ENCODE measurements at regions not wholly inside any gene's neighbourhood (a gene's known extent, or its start where the extent isn't known, plus 50 kb on each side); places are given as distances from the start of the nearest gene placed in this dataset.
"Not testable (repeated sequence)": the region's sequence is repeated elsewhere in the genome, so short reads cannot be mapped to it uniquely, and the experiment has no call there.

DNA sequence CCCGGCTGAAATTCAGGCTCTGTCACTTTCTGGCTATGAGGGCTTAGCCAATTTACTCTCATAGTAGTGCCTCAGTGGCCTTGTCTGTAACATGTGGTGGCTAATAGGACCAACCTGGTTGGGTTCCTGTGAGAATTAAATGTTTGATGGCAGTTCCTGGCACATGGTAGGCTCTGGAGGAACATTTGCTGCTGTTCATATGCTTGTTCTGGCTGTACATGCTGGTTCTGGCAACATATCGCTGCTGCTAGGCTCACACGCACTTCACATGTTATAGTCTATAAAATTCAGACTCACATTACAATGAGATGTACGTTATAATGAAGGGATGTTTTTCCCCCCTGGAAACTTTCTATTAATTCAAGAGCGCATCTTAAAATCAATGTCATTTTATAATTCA lies 417.7 kb upstream of the GYPC start:
- no peak for DNase-seq (ENCODE audit: low spot score)

GRCh38 chr2:126239320-126239955 lies 416.5 kb upstream of the GYPC start:
- DNase-seq (ENCODE audit: low spot score), result no peak

DNA sequence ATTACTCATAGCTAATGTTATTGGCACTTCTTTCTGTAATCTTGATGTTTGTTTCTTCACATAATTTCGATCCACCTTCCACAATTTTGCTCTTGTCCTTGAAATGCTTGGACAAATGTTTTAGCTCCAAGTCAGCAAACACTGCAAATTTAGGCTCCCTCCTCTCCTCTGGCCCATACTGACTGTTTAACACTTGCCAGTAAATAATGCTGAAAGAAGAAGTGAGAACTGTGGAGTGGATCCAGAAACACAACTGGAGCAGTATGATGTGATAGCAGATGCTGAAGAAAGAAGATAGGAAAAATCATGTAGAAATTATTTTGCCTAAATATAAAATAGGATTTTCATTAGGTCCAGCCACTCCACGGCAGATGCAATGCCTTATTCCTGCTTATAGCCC lies 415.0 kb upstream of the GYPC start:
- DNase-seq (ENCODE audit: low spot score), result no peak

GRCh38 chr2:126241411-126241810 lies 414.5 kb upstream of the GYPC start:
- DNase-seq (ENCODE audit: low spot score), result no peak

GRCh38 chr2:126244937-126245336 lies 411.0 kb upstream of the GYPC start:
- DNase-seq (ENCODE audit: low spot score), result no peak

DNA sequence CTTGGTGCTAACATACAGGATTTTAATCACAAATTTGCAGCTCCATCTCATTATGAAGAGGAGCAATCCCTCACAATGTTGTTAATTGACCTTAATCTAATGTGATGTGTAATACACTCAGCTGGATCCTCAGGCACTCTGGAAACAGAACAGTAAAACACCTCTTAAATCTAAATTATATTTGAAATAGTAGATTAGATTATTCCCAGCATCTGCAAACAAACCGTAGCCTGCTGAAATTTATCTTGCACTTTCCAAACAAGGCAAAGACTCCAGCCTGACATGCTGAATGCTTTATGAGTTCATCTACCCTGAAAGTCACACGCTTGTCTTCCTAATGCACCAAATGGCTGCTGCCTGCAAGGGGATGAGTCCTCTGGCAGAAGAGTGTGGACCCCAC lies 402.3 kb upstream of the GYPC start:
- no peak for DNase-seq (ENCODE audit: low spot score)

- no peak for DNase-seq (ENCODE audit: low spot score)
Observed at GRCh38 chr2:126264625-126265024, 391.3 kb upstream of the GYPC start.

DNA sequence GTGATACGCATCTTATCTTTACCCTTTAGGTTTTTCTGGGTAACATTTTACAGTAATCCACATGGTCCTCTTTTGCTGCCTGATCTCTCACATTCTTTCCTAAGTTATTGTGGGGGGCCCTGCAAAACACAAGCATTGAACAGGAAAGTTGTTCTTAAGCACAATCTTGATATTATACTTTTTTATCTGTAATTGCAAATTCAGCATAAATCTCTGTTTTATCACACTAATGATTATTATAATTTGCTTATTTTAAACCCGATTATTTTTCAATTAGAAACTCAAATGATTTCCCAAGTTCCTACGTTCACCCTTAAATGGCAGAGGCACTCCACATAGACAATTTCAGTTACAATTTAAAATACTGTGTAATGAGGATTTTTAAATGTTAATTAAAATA lies 386.0 kb upstream of the GYPC start:
- no peak for DNase-seq (ENCODE audit: low spot score)

DNA sequence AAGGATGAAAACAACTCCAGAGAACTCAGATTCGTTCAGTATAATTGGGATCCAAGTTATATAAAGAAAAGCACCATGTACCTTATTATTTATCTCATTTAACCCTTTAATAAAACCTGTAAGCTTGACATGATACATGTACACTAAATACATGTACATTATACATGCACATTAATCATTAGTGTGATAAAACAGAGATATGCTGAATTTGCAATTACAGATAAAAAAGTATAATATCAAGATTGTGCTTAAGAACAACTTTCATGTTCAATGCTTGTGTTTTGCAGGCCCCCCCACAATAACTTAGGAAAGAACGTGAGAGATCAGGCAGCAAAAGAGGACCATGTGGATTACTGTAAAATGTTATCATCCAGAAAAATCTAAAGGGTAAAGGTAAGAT lies 385.4 kb upstream of the GYPC start:
- DNase-seq (ENCODE audit: low spot score), result no peak

GRCh38 chr2:126272401-126272800 lies 383.6 kb upstream of the GYPC start:
- DNase-seq (ENCODE audit: low spot score), result no peak

DNA sequence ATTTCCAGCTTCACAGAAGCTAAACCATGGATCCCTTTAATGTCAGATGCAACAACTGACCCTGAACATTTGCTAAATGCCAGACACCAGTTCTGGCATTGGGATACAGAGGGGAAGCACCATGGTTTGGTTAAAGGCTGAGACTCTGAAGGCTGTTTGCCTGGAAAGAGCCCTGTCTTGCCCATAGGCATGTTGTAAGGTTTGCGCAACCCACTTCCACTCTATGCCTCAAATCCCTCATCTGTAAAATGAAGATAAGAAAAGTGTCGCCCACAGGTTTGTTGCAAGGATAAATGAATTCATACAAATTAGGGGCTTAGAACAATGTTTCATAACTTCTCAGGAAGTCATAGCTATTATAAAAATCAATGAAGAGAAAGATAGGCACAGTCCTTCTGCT lies 380.9 kb upstream of the GYPC start:
- DNase-seq (ENCODE audit: low spot score), result no peak

- DNase-seq (ENCODE audit: low spot score), result not testable (repeated sequence)
Observed at GRCh38 chr2:126276268-126276667, 379.7 kb upstream of the GYPC start.

DNA sequence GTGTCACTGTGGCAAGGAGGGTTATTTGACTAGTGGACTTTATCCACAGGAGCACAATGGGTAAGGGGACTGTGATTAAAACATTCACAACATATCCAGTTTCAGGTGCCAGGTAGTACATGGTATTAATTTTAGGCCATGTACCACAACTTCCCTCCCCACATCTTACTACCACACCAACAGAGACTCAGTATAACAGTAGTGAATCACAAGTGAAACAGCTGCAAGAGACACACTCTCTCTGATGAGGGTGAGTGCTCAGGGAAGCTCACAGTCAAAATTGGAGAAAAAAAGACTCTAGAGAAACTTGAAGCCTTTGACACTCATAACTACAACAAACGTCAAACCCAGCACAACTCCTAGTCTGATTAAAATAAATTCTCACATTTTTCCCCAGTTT lies 367.6 kb upstream of the GYPC start:
- no peak for DNase-seq (ENCODE audit: low spot score)

- not testable (repeated sequence) for DNase-seq (ENCODE audit: low spot score)
Observed at GRCh38 chr2:126293962-126294361, 362.0 kb upstream of the GYPC start.

DNA sequence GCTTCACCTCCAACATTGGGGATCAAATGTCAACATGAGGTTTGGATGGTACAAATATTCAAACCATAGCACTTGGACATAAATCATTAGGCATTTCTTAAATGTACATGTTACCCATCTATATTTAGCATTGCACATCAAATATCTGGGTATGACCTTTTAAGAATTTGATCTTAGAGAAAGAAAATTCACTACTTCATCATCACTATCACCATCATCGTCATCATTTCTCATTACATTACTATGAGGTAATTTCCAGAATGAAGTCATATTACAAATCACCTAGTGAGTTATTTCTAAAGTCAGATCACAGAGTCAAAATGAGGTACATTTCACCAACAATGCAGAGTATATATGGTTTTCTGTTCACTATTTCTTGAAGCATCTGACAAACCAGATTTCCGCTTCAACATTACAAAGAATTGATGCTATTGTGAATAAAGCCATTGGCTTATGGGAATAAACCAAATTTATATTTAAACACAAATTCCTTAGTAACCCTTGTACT lies 356.4 kb upstream of the GYPC start:
- DNase-seq (ENCODE audit: low spot score), result no peak

GRCh38 chr2:126300348-126300747 lies 355.6 kb upstream of the GYPC start:
- no peak for DNase-seq (ENCODE audit: low spot score)

DNA sequence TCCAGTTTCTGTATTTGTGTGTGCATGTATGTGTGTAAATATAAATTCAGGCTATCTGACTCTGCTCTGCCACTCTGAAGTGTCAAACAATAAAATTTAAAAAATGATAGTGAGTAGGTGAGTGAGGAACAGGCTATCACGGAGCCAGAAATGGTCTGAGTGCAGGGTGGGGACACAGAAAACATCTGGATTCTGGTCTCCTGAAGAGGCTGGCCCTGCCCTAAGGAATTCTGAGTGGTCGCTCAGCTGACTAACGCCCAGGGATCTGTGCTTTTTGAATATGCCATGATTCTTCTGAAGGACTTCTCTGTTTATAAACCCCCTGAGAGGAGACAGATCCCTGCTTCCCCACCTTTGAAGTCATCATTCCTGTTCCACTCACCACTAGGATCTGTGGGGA lies 353.9 kb upstream of the GYPC start:
- no peak for DNase-seq (ENCODE audit: low spot score)

DNA sequence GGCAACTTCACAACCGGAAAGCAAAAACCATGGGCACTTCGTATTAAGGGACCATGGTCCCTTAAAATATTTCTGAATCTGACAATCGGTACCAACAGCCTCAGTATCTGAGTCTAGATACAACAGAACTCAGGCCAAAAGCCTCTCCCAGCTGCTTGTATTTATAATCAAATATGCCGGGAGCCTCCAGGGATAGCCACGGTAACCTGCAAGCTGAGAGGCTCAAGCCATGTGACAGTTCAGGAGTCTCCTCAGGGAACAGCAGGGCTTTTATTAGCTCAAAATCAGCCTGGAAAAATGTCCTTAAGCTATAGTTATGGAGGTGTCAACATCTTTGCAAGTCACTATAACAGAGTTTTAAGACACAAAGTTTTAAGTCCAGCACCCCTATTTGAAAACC lies 352.8 kb upstream of the GYPC start:
- no peak for DNase-seq (ENCODE audit: low spot score)

DNA sequence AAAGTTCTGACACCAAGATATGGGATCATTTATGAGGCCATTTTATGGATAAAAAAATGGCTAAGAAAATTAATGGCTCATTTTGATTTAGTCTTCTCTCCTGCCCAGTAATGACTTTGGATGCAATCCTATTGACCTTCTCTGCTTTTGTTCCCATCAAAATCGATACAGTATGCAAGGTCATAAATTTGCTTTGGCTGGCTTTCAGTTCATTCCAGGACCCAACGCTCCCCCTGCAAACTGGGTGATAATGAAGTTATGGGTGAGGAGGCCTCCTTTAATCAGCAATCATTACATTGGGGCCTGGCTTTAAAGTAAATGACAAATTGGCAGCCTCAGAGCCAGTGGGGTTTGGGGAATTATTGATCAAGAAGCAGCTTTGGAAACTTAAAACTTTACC lies 351.8 kb upstream of the GYPC start:
- DNase-seq (ENCODE audit: low spot score), result no peak

DNA sequence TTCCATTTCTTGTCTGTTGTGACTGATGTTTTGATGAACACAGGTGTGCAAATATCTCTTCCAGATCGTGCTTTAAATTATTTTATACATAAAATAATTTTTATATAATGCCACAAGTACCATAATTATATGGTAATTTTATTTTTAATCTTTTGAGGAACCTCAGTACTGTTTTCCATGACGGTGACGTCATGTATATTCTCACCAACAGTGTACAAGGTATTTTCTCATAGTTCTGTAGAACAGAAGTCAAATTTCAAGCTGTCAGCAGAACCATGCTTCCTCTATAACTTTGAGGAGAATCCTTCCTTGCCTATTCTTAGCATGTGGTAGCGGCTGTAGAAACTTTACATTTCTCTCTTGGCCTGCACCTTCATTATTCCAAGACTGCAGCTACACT lies 349.4 kb upstream of the GYPC start:
- no peak for DNase-seq (ENCODE audit: low spot score)

- no peak for DNase-seq (ENCODE audit: low spot score)
Observed at GRCh38 chr2:126307740-126308139, 348.2 kb upstream of the GYPC start.

DNA sequence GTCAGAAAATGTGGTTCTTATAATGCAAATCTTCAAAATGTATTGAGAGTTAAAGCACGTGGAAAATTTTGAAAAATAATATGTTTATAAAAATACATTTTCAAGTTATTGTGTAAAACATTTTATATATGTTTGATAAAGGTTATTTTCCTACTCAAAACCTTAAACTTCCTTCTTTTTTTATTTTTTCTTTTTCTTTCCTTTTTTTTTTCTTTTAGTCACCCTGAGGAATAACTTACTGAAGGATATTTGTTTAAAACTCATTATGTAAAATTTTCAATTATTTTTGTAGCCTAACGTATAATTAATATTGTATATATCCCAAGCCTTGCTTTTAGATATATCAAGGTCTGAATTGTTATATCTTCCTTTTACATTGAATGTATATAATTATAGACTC lies 346.8 kb upstream of the GYPC start:
- no peak for DNase-seq (ENCODE audit: low spot score)

DNA sequence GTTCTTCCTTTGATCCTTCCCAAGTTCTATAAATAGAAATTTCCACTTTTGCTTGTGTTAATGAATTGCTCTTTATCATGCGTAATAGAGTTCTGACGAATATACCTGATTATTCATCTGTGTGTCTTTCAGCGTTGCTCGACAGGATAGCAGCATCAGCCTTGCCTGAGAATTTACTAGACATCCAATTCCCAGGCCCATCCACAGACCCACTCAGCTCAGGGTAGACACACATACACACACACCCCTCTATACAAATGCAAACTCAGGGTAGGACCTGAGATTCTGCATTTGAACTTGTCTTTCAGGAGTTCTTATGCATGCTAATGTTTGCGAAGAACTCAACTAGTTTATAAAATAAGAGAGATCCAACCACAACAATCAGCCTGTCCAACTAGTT lies 343.4 kb upstream of the GYPC start:
- DNase-seq (ENCODE audit: low spot score), result no peak

DNA sequence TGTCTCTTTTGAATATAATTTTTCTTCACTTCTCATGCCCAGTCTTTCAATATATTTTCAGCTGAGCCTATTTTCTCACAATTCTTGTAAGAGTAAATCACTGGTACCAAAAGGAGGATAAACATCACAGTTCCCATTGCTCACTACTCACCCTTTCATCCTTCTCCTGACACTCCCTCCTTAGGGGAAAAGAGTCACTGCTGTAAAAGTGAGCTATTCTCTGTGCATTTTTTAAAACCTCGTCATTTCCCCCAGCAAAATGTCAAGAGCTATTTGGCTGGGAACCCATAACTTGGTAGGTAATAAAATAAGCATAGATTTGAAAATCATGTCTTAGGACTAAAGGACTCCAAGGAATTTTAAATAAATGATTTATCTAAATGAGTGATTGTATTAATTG lies 340.1 kb upstream of the GYPC start:
- no peak for DNase-seq (ENCODE audit: low spot score)

Measured in CD4-positive, alpha-beta T cell treated with Interleukin-6 at 100 ng/mL for 8 hours (primary cell).